HepG2 (cell line): ENCODE measurements at regions not wholly inside any gene's neighbourhood (a gene's known extent, or its start where the extent isn't known, plus 50 kb on each side); places are given as distances from the start of the nearest gene placed in this dataset.
A peak's percentile ranks its signal among the peaks of the same experiment; 100 is the strongest.

ENCODE experiments used
- AHR ChIP-seq: IDR thresholded peaks from 2 replicates; pipeline ENCODE4 v1.6.1; 2018; ENCODE audit warnings: missing genetic modification reagents, missing compliant biosample characterization
- EEA1 ChIP-seq: sonication (generic); formaldehyde crosslinking; IDR thresholded peaks from 2 replicates; pipeline ENCODE4 v1.5.1; 2020; ENCODE audit warnings: mild to moderate bottlenecking, missing genetic modification reagents, borderline replicate concordance
- FOSL2 ChIP-seq: sonication (generic); formaldehyde crosslinking; IDR thresholded peaks from 2 replicates; pipeline ENCODE4 v1.4.0; 2020; ENCODE audit warnings: missing genetic modification reagents
- FOXA3 ChIP-seq: IDR thresholded peaks from 2 replicates; pipeline ENCODE4 v1.6.1; 2016; ENCODE audit warnings: missing genetic modification reagents, missing compliant biosample characterization
- FOXJ3 ChIP-seq: sonication (generic); formaldehyde crosslinking; IDR thresholded peaks from 2 replicates; pipeline ENCODE4 v1.4.0; 2020; ENCODE audit warnings: missing genetic modification reagents, mild to moderate bottlenecking, borderline replicate concordance
- GABPA ChIP-seq, 2 experiments: IDR thresholded peaks; 2 replicates each; pipeline ENCODE4 v1.6.1; 2011 to 2016; ENCODE audit warnings: low read depth in 2 of 2, low read length in 1 of 2, missing biosample characterization in 1 of 2, missing genetic modification characterization in 1 of 2
- KDM5A ChIP-seq: fragments of 200-600 bp; sonication (generic); IDR thresholded peaks from 2 replicates; pipeline ENCODE4 v1.7.0; 2018; ENCODE audit warnings: antibody characterized with exemption, mild to moderate bottlenecking, low read length, borderline replicate concordance
- KLF11 ChIP-seq: IDR thresholded peaks from 2 replicates; pipeline ENCODE4 v1.6.1; 2016; ENCODE audit warnings: missing compliant biosample characterization
- MED1 ChIP-seq: sonication (generic); formaldehyde crosslinking; IDR thresholded peaks from 2 replicates; pipeline ENCODE4 v1.4.0; 2020; ENCODE audit warnings: missing genetic modification reagents
- MTERF4 ChIP-seq: sonication (generic); formaldehyde crosslinking; IDR thresholded peaks from 2 replicates; pipeline ENCODE4 v1.8.0; 2023; ENCODE audit warnings: mild to moderate bottlenecking, missing genetic modification reagents
- MZF1 ChIP-seq: sonication (generic); formaldehyde crosslinking; IDR thresholded peaks from 2 replicates; pipeline ENCODE4 v1.8.1; 2023; ENCODE audit warnings: mild to moderate bottlenecking, missing genetic modification reagents, borderline replicate concordance
- NR2F1 ChIP-seq, 2 experiments: fragments of 450-650 bp in 1 of 2; formaldehyde crosslinking in 1 of 2; IDR thresholded peaks; 2 replicates each; pipeline versions ENCODE4 v1.5.0 to v1.6.1; 2016 to 2020; ENCODE audit warnings: mild to moderate bottlenecking in 1 of 2, missing compliant biosample characterization in 1 of 2, missing genetic modification reagents in 1 of 2, moderate library complexity in 1 of 2
- PHF20 ChIP-seq: sonication (generic); formaldehyde crosslinking; IDR thresholded peaks from 2 replicates; pipeline ENCODE4 v1.5.0; 2020; ENCODE audit warnings: mild to moderate bottlenecking, missing genetic modification reagents
- REPIN1 ChIP-seq: sonication (generic); formaldehyde crosslinking; IDR thresholded peaks from 2 replicates; pipeline ENCODE4 v1.8.0; 2022; ENCODE audit warnings: missing genetic modification reagents, low read depth, mild to moderate bottlenecking, borderline replicate concordance
- SAFB2 ChIP-seq: sonication (generic); formaldehyde crosslinking; IDR thresholded peaks from 2 replicates; pipeline ENCODE4 v1.5.1; 2020; ENCODE audit warnings: missing genetic modification reagents, low read depth, mild to moderate bottlenecking, borderline replicate concordance
- SOX13 ChIP-seq, 3 experiments: fragments of 450-650 bp in 1 of 3; sonication (generic) in 1 of 3; formaldehyde crosslinking in 1 of 3; IDR thresholded peaks in 2 of 3; conservative IDR thresholded peaks in 1 of 3; 2 replicates each; pipeline versions ENCODE4 v1.5.0 to v1.6.1; 2016 to 2020; ENCODE audit warnings: antibody characterized with exemption in 1 of 3, mild to moderate bottlenecking in 1 of 3, missing compliant biosample characterization in 1 of 3, missing genetic modification reagents in 1 of 3, moderate library complexity in 1 of 3
- SSRP1 ChIP-seq: IDR thresholded peaks from 2 replicates; pipeline ENCODE4 v1.6.1; 2016; ENCODE audit warnings: control low read depth
- ZBTB25 ChIP-seq: IDR thresholded peaks from 2 replicates; pipeline ENCODE4 v1.6.1; 2018; ENCODE audit warnings: missing genetic modification reagents
- ZMYM3 ChIP-seq: sonication (generic); formaldehyde crosslinking; IDR thresholded peaks from 2 replicates; pipeline ENCODE4 v1.5.1; 2020; ENCODE audit warnings: mild to moderate bottlenecking, missing genetic modification reagents
- ZNF281 ChIP-seq: sonication (generic); formaldehyde crosslinking; IDR thresholded peaks from 2 replicates; pipeline ENCODE4 v1.4.0; 2020; ENCODE audit warnings: missing genetic modification reagents, borderline replicate concordance
- ZNF569 ChIP-seq: sonication (generic); formaldehyde crosslinking; IDR thresholded peaks from 2 replicates; pipeline ENCODE4 v1.5.0; 2020; ENCODE audit warnings: mild to moderate bottlenecking, missing genetic modification reagents, moderate library complexity, borderline replicate concordance
- ZNF674 ChIP-seq: sonication (generic); formaldehyde crosslinking; IDR thresholded peaks from 2 replicates; pipeline ENCODE4 v1.5.0; 2020; ENCODE audit warnings: low read depth, mild to moderate bottlenecking, missing genetic modification reagents
- ZNF703 ChIP-seq: sonication (generic); formaldehyde crosslinking; IDR thresholded peaks from 2 replicates; pipeline ENCODE4 v1.5.1; 2020; ENCODE audit warnings: missing genetic modification reagents, mild to moderate bottlenecking, moderate library complexity, borderline replicate concordance
- ZNF746 ChIP-seq: sonication (generic); formaldehyde crosslinking; IDR thresholded peaks from 2 replicates; pipeline ENCODE4 v1.8.0; 2022; ENCODE audit warnings: mild to moderate bottlenecking, missing genetic modification reagents
- ZNF83 ChIP-seq: sonication (generic); formaldehyde crosslinking; IDR thresholded peaks from 2 replicates; pipeline ENCODE4 v1.4.0; 2020; ENCODE audit warnings: missing genetic modification reagents, mild to moderate bottlenecking, borderline replicate concordance
- TF ChIP-seq, protein P1 (sequence below): sonication (generic); formaldehyde crosslinking; IDR thresholded peaks from 2 replicates; pipeline ENCODE4 v1.5.0; 2020; ENCODE audit warnings: missing genetic modification reagents, mild to moderate bottlenecking, borderline replicate concordance

- TF ChIP-seq KDM5A (no peak), FOSL2 (CRISPR knock-in tag) (peak; percentile 99), FOXJ3 (CRISPR knock-in tag) (no peak), AHR (CRISPR knock-in tag) (no peak), SAFB2 (CRISPR knock-in tag) (no peak), MED1 (peak; percentile 59; the same call in 1 of the 2 replicates), ZNF281 (CRISPR knock-in tag) (peak; percentile 48; the same call in 1 of the 2 replicates), ZNF674 (CRISPR knock-in tag) (no peak), FOXA3 (CRISPR knock-in tag) (peak; percentile 57), EEA1 (CRISPR knock-in tag) (no peak), MZF1 (CRISPR knock-in tag) (no peak), ZMYM3 (CRISPR knock-in tag) (peak; percentile 69), REPIN1 (no peak), GABPA (IDR thresholded peaks at IDR 0.05; ENCODE audit: low read depth, low read length) (no peak), GABPA (CRISPR knock-in tag; IDR thresholded peaks at IDR 0.05; ENCODE audit: low read depth) (peak; percentile 51; the same call in 1 of the 2 replicates), ZNF746 (CRISPR knock-in tag) (no peak), ZNF83 (CRISPR knock-in tag) (no peak), ZNF703 (CRISPR knock-in tag) (no peak), PHF20 (CRISPR knock-in tag) (no peak), NR2F1 (CRISPR knock-in tag; IDR thresholded peaks at IDR 0.05) (peak; percentile 97), SSRP1 (CRISPR knock-in tag) (no peak), KLF11 (CRISPR knock-in tag) (no peak), MTERF4 (CRISPR knock-in tag) (no peak), SOX13 (IDR thresholded peaks at IDR 0.05) (no peak), SOX13 (CRISPR knock-in tag; conservative IDR thresholded peaks at IDR 0.05 in 1 of 2, IDR thresholded peaks at IDR 0.05 in 1 of 2) (peak in 1 of 2 experiments; percentile 28; a peak in 1 of 4 replicates), ZNF569 (CRISPR knock-in tag) (no peak), ZBTB25 (no peak)
- TF ChIP-seq, protein P1, sequence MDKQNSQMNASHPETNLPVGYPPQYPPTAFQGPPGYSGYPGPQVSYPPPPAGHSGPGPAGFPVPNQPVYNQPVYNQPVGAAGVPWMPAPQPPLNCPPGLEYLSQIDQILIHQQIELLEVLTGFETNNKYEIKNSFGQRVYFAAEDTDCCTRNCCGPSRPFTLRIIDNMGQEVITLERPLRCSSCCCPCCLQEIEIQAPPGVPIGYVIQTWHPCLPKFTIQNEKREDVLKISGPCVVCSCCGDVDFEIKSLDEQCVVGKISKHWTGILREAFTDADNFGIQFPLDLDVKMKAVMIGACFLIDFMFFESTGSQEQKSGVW (CRISPR knock-in tag): no peak
These were observed 204.5 kb upstream of the NAV2 start (continued) for GRCh38 chr11:19508165-19508564.
